ENCODE measurements at regions not wholly inside any gene's neighbourhood (a gene's known extent, or its start where the extent isn't known, plus 50 kb on each side); places are given as distances from the start of the nearest gene placed in this dataset.

- TF ChIP-seq, protein P1, sequence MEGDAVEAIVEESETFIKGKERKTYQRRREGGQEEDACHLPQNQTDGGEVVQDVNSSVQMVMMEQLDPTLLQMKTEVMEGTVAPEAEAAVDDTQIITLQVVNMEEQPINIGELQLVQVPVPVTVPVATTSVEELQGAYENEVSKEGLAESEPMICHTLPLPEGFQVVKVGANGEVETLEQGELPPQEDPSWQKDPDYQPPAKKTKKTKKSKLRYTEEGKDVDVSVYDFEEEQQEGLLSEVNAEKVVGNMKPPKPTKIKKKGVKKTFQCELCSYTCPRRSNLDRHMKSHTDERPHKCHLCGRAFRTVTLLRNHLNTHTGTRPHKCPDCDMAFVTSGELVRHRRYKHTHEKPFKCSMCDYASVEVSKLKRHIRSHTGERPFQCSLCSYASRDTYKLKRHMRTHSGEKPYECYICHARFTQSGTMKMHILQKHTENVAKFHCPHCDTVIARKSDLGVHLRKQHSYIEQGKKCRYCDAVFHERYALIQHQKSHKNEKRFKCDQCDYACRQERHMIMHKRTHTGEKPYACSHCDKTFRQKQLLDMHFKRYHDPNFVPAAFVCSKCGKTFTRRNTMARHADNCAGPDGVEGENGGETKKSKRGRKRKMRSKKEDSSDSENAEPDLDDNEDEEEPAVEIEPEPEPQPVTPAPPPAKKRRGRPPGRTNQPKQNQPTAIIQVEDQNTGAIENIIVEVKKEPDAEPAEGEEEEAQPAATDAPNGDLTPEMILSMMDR (IDR thresholded peaks at IDR 0.05): no peak
- no peak for TF ChIP-seq ZFX (IDR thresholded peaks at IDR 0.05; ENCODE audit: borderline replicate concordance)
These were observed 129.0 kb upstream of the COPS8 start for GRCh38 chr2:236956641-236957040.

All from 22Rv1 (cell line).